ENCODE measurements at regions not wholly inside any gene's neighbourhood (a gene's known extent, or its start where the extent isn't known, plus 50 kb on each side); places are given as distances from the start of the nearest gene placed in this dataset.

DNA sequence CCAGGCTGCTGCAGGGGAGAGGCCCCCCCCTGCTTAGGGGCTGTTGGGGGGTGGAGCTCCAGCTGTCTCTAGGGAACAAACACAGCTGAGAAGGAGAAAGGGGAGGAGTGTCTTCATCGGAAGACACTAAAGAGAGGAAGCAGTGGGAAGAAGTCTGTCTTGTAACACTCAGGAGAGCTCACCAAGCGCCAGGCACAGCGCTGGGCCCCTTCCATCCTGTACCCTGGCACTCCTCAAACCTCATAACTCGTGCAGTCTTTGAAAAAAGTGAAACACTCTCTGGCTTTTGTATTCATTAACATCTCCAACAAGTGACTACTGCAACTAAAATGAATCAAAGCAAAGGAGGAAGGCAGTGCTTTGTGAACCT, 67.4 kb upstream of the PRDM11 start:
- intact Hi-C loops (cut with micrococcal nuclease): no loop called here
- Mint-ChIP-seq H3K4me1 (peaks cover 29 to 66% (median 59%) of the 10 kb centered on the region in 7 donors), H3K36me3 (peaks cover 0 to 12% (median 0%) of the 10 kb centered on the region in 5 donors), H3K4me3 (peak overlapping the region in 9 of 10 donors; percentile 28 to 82 (median 72)), H3K9me3 (peaks cover 0 to 8% (median 3%) of the 10 kb centered on the region in 11 donors), H3K27ac (peak overlapping the region; percentile 50 to 96 (median 93)), H3K27me3 (peaks cover 0 to 4% (median 0%) of the 10 kb centered on the region in 5 donors)
- DNase-seq: no peak
- H3K27ac ChIP-seq (ENCODE audit: low read depth, low read length): peak overlapping the region; percentile 60
- H3K27me3 ChIP-seq (ENCODE audit: control insufficient read depth in 2 of 2, insufficient read depth in 2 of 2, low read length in 2 of 2): no peaks in the 10 kb centered on the region
- no peak for ATAC-seq
- POLR2A ChIA-PET: no interaction called here
- CTCF ChIA-PET: no interaction called here
- H3K4me3 ChIP-seq (ENCODE audit: low read length): no peak overlapping the region
- peaks cover 34 to 55% of the 10 kb centered on the region in 2 donors for H3K4me1 ChIP-seq (ENCODE audit: control insufficient read depth in 2 of 2, insufficient read depth in 2 of 2, low read length in 2 of 2)
- no peaks in the 10 kb centered on the region for H3K9me3 ChIP-seq (ENCODE audit: control insufficient read depth in 2 of 3, low read length in 3 of 3)
- no peaks in the 10 kb centered on the region for H3K36me3 ChIP-seq (ENCODE audit: control insufficient read depth in 2 of 3, insufficient read depth in 3 of 3, low read length in 3 of 3)

DNA sequence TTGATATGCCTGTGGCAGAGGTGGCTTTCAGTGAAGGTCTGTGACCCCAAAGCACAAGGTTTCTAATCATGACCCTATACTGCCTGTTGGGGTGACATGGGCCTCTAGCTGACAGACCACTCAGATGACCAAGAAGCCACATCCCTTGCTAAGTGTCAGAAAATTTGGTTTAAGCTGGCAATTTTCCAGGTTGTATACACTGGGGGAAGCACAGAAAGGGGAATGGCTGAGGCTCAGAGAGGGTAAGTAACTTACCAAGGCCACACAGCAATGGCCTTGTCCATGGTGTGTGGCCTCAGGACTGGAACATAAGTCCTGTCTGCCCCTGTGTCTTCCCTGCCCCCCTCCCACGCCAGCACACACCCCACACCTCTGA, 66.9 kb upstream of the PRDM11 start:
- Histone ChIP-seq H3K4me1 (ENCODE audit: control insufficient read depth in 2 of 2, insufficient read depth in 2 of 2, low read length in 2 of 2) (peaks cover 32 to 60% of the 10 kb centered on the region in 2 donors), H3K27ac (ENCODE audit: low read depth, low read length) (peak overlapping the region; percentile 60)
- DNase-seq: no peak

DNA sequence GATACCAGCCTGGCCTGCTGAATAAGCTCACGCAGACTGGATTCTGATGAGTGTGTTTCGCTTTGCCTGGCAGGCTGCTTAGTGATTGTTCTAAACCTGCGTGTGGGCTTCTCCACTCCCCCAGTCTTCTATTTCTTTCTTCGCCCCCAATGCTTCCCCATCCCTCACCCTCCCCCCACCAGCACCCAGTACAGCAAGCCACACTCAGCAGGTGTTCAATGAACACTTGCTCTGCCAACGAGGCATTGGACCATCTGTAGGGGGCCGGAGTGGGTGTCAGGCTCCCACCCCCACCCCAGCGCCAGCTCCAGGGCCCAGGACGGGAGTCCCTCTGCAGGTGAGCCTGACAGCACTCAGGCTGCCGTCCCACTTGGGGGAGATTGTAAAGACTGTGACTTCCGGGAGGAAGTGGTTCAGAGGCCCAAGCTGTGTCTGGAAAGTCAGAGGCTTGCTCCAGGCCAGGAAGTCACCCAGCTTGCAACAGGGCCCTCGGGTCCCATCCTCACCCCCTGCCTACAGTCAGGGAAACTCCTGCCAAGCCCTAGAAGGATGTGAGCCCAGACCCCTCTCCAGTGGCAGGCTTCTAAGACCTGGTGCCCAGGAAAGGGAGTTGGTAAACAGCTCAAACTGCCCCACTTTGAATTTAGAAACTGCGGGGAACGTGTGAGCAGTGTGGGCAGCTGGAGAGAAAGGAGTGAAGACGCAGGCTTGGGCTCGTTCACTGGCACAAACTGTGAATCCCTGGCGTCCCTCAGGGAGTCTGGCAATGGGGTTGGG, 66.3 kb upstream of the PRDM11 start:
- Mint-ChIP-seq H3K9me3 (peaks cover 0 to 8% (median 3%) of the 10 kb centered on the region in 11 donors), H3K27ac (peak overlapping the region; percentile 88 to 96 (median 93)), H3K4me1 (peaks cover 29 to 63% (median 55%) of the 10 kb centered on the region in 7 donors), H3K36me3 (peaks cover 0 to 12% (median 0%) of the 10 kb centered on the region in 5 donors), H3K4me3 (peak overlapping the region; percentile 39 to 82 (median 72)), H3K27me3 (peaks cover 0 to 4% (median 0%) of the 10 kb centered on the region in 5 donors)
- no peaks in the 10 kb centered on the region for H3K27me3 ChIP-seq (ENCODE audit: control insufficient read depth in 2 of 2, insufficient read depth in 2 of 2, low read length in 2 of 2)
- ChIA-PET CTCF (interaction anchor here (0.6 to 3.2 kb wide), 8 partner anchors 18 to 298 kb away, joined by 3 to 22 read pairs (median 3); partner anchors contain the start of gene TP53I11), POLR2A (interaction anchor here (0.6 to 1.4 kb wide), 2 partner anchors 18 to 98 kb away, joined by 4 to 6 read pairs; no protein-coding TSS in a partner anchor)
- H3K9me3 ChIP-seq (ENCODE audit: control insufficient read depth in 2 of 3, low read length in 3 of 3): no peaks in the 10 kb centered on the region
- ATAC-seq (peak; percentile 86), DNase-seq (peak; percentile 22 to 70 (median 65))
- peak overlapping the region; percentile 42 for H3K4me3 ChIP-seq (ENCODE audit: low read length)
- intact Hi-C loops (cut with micrococcal nuclease): loop anchor here (1.0 to 5.0 kb wide), 4 partner anchors 23 to 515 kb away; partner anchors contain the start of genes CD82 (in 1 of the 2) and TP53I11 (in 1 of the 2)
- no peaks in the 10 kb centered on the region for H3K36me3 ChIP-seq (ENCODE audit: control insufficient read depth in 2 of 3, insufficient read depth in 3 of 3, low read length in 3 of 3)
- peaks cover 32 to 62% of the 10 kb centered on the region in 2 donors for H3K4me1 ChIP-seq (ENCODE audit: control insufficient read depth in 2 of 2, insufficient read depth in 2 of 2, low read length in 2 of 2)
- H3K27ac ChIP-seq (ENCODE audit: low read depth, low read length): peak overlapping the region; percentile 60

More for the DNA sequence above, 66.9 kb upstream of the PRDM11 start:
- H3K36me3 Mint-ChIP-seq: peaks cover 0 to 12% (median 0%) of the 10 kb centered on the region in 5 donors
- peak overlapping the region in 8 of 9 donors; percentile 91 to 96 (median 93) for H3K27ac Mint-ChIP-seq
- Histone ChIP-seq H3K27me3 (ENCODE audit: control insufficient read depth in 2 of 2, insufficient read depth in 2 of 2, low read length in 2 of 2) (no peaks in the 10 kb centered on the region), H3K9me3 (ENCODE audit: control insufficient read depth in 2 of 3, low read length in 3 of 3) (no peaks in the 10 kb centered on the region), H3K36me3 (ENCODE audit: control insufficient read depth in 2 of 3, insufficient read depth in 3 of 3, low read length in 3 of 3) (no peaks in the 10 kb centered on the region), H3K4me3 (ENCODE audit: low read length) (peak overlapping the region; percentile 42)
- ATAC-seq: no peak
- H3K4me1 Mint-ChIP-seq: peaks cover 29 to 64% (median 60%) of the 10 kb centered on the region in 7 donors
- peaks cover 0 to 8% (median 3%) of the 10 kb centered on the region in 11 donors for H3K9me3 Mint-ChIP-seq
- CTCF ChIA-PET: interaction anchor here (0.7 to 3.2 kb wide), 3 partner anchors 18 to 129 kb away, joined by 3 to 22 read pairs (median 3); partner anchors contain the start of gene TP53I11
- POLR2A ChIA-PET: no interaction called here
- intact Hi-C loops (cut with micrococcal nuclease): no loop called here
- peak overlapping the region in 8 of 10 donors; percentile 64 to 82 (median 72) for H3K4me3 Mint-ChIP-seq
- H3K27me3 Mint-ChIP-seq: peaks cover 0 to 4% (median 0%) of the 10 kb centered on the region in 5 donors

DNA sequence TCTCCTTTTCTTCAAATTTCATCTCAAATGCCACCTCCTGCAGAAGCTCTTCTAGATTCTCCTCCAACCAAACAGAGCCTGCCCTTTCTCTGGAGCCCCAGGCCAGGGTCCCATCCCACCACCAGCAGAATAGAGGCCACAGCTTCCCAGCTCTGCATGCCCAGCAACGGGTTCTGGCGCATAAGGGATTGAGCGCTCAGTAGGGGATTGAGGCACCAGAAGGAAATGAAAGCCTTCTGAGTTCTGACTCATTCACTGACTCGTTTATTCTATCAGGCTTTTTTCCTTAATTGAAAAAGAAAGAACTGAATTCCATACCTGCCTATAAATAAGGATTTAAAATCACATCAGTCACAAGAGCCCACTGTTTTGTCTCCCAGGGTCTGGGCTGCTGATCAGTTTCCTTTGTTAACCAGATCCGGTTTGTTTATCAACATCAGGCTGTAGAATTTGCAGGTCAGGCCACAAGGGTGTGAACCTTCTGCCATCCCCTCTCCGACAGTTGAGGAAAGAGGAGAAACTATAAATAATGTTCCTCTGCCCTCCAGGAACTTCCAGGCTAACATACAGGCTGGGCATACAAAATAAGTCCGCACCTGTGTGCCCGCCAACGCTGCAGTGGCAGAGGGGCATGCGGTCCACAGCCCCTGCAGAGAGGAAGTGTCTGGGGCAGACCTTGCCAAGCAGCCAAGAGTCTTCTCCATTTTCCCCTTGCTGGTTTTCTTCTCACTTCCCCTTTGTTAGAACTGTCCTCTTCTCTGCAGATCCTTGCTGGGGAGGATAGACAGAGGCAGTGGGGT, 63.5 kb upstream of the PRDM11 start:
- Histone ChIP-seq H3K36me3 (ENCODE audit: control insufficient read depth in 2 of 3, insufficient read depth in 3 of 3, low read length in 3 of 3) (no peaks in the 10 kb centered on the region), H3K9me3 (ENCODE audit: control insufficient read depth in 2 of 3, low read length in 3 of 3) (no peaks in the 10 kb centered on the region), H3K27me3 (ENCODE audit: control insufficient read depth in 2 of 2, insufficient read depth in 2 of 2, low read length in 2 of 2) (no peaks in the 10 kb centered on the region), H3K27ac (ENCODE audit: low read depth, low read length) (no peak overlapping the region), H3K4me3 (ENCODE audit: low read length) (peak overlapping the region; percentile 16), H3K4me1 (ENCODE audit: control insufficient read depth in 2 of 2, insufficient read depth in 2 of 2, low read length in 2 of 2) (peaks cover 32 to 65% of the 10 kb centered on the region in 2 donors)
- ChIA-PET CTCF (interaction anchor here (0.9 to 3.2 kb wide), 3 partner anchors 21 to 147 kb away, joined by 3 to 22 read pairs (median 4); no protein-coding TSS in a partner anchor), POLR2A (no interaction called here)
- Mint-ChIP-seq H3K9me3 (peaks cover 0 to 8% (median 3%) of the 10 kb centered on the region in 11 donors), H3K4me1 (peaks cover 29 to 59% (median 51%) of the 10 kb centered on the region in 7 donors), H3K27me3 (peaks cover 0 to 3% (median 0%) of the 10 kb centered on the region in 5 donors), H3K36me3 (peaks cover 0 to 12% (median 0%) of the 10 kb centered on the region in 5 donors), H3K27ac (peak overlapping the region in 5 of 9 donors; percentile 56 to 95 (median 85)), H3K4me3 (peak overlapping the region in 4 of 10 donors; percentile 2 to 58 (median 40))
- ATAC-seq (peak; percentile 54), DNase-seq (no peak)
- intact Hi-C loops (cut with micrococcal nuclease): loop anchor here in 1 of 2 donors (5.0 kb wide), 1 partner anchor 131 kb away; the partner anchor contains the start of gene TP53I11

DNA sequence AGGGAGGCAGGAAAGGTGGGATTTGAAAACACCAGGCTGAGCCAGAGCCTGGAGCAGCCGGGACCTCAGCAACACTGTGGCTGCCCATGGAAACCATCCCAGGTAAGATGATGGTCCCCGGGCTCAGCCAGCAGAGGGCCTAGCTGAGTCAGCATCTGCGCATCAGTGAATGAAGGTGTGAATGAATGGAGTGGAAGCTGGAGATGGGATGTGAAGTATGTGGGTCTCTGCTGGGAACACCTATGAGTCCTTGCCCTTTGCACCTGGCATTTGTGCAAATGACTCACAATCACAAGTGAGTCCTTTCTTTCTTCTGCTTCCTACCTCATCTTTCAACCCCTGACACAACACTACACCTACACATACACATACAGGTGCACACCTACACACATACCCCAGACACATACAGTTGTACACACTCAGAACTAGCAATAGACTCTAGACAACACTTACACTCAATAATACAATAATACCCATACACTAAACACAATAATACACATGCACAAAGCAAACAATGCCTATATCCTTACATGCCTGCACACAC, 62.8 kb upstream of the PRDM11 start:
- ChIA-PET CTCF (no interaction called here), POLR2A (no interaction called here)
- Mint-ChIP-seq H3K27ac (peak overlapping the region in 3 of 9 donors; percentile 21 to 79 (median 46)), H3K9me3 (peaks cover 0 to 8% (median 3%) of the 10 kb centered on the region in 11 donors), H3K4me1 (peaks cover 29 to 55% (median 49%) of the 10 kb centered on the region in 7 donors), H3K27me3 (peaks cover 0 to 2% (median 0%) of the 10 kb centered on the region in 5 donors), H3K4me3 (peak overlapping the region in 1 of 10 donors; percentile 0), H3K36me3 (peaks cover 0 to 12% (median 0%) of the 10 kb centered on the region in 5 donors)
- Histone ChIP-seq H3K9me3 (ENCODE audit: control insufficient read depth in 2 of 3, low read length in 3 of 3) (no peaks in the 10 kb centered on the region), H3K27ac (ENCODE audit: low read depth, low read length) (no peak overlapping the region), H3K36me3 (ENCODE audit: control insufficient read depth in 2 of 3, insufficient read depth in 3 of 3, low read length in 3 of 3) (no peaks in the 10 kb centered on the region), H3K4me1 (ENCODE audit: control insufficient read depth in 2 of 2, insufficient read depth in 2 of 2, low read length in 2 of 2) (peaks cover 32 to 64% of the 10 kb centered on the region in 2 donors), H3K4me3 (ENCODE audit: low read length) (peak overlapping the region; percentile 16), H3K27me3 (ENCODE audit: control insufficient read depth in 2 of 2, insufficient read depth in 2 of 2, low read length in 2 of 2) (no peaks in the 10 kb centered on the region)
- DNase-seq: no peak
- intact Hi-C loops (cut with micrococcal nuclease): loop anchor here in 1 of 2 donors (5.0 kb wide), 1 partner anchor 131 kb away; the partner anchor contains the start of gene TP53I11
- ATAC-seq: peak; percentile 10
